T-cell (primary cell): ENCODE measurements at regions not wholly inside any gene's neighbourhood (a gene's known extent, or its start where the extent isn't known, plus 50 kb on each side); places are given as distances from the start of the nearest gene placed in this dataset.
"Not testable (repeated sequence)": the region's sequence is repeated elsewhere in the genome, so short reads cannot be mapped to it uniquely, and the experiment has no call there.

Source experiments
- ATAC-seq, 4 experiments: fragments of 200-7000 bp in 3 of 4; fragments of 150-1000 bp in 1 of 4; cut with Tn5 transposase; replicated peaks in 1 of 4; 1 replicate in 3 of 4; 2 replicates in 1 of 4; pipeline ENCODE4 v1.10.0; 2021; ENCODE audit warnings: moderate library complexity in 3 of 4, mild to moderate bottlenecking in 2 of 4, moderate number of reproducible peaks in 1 of 4
- CTCF ChIA-PET, 2 donors: fragments of 300-600 bp; sonication (Branson Sonifier 250); formaldehyde crosslinking; loops; one replicate each; lab custom pipeline; 2022; ENCODE audit warnings: antibody characterized with exemption in 2 of 2; lab: Charles Lee
- POLR2A ChIA-PET, 2 donors: fragments of 300-600 bp; sonication (Branson Sonifier 250); formaldehyde crosslinking; loops; one replicate each; lab custom pipeline; 2022; ENCODE audit warnings: antibody characterized with exemption in 2 of 2; lab: Charles Lee
- DNase-seq, 35 experiments: peaks; one replicate each; pipeline versions ENCODE4 v3.0.0 to v3.0.0-alpha.2; 2013 to 2023
- H3K27ac ChIP-seq: one replicate; pipeline ENCODE4 v1.5.1; 2013; ENCODE audit warnings: low read length
- H3K27me3 ChIP-seq, 2 experiments: replicated peaks in 1 of 2; 1 replicate in 1 of 2; 2 replicates in 1 of 2; pipeline versions ENCODE4 v1.6.1 to v1.7.0; 2013; ENCODE audit warnings: low read length in 1 of 2, mixed read lengths in 1 of 2; ENCODE audit not compliant: control insufficient read depth in 2 of 2, insufficient read depth in 2 of 2; ENCODE audit errors: extremely low read depth in 1 of 2
- H3K36me3 ChIP-seq, 2 donors: 1 replicate in 1 of 2; 2 replicates in 1 of 2; pipeline versions ENCODE4 v1.6.1 to v1.7.0; 2013; ENCODE audit warnings: low read length in 1 of 2; ENCODE audit not compliant: control insufficient read depth in 2 of 2, insufficient read depth in 1 of 2; ENCODE audit errors: extremely low read depth in 1 of 2
- H3K4me1 ChIP-seq, 2 experiments: 1 replicate in 1 of 2; 2 replicates in 1 of 2; pipeline versions ENCODE4 v1.6.1 to v1.7.0; 2013; ENCODE audit warnings: low read length in 2 of 2, mixed read lengths in 1 of 2; ENCODE audit not compliant: insufficient read depth in 2 of 2, control insufficient read depth in 1 of 2; ENCODE audit errors: extremely low read depth in 1 of 2
- H3K4me3 ChIP-seq, 2 donors: 1 replicate in 1 of 2; 2 replicates in 1 of 2; pipeline versions ENCODE4 v1.5.1 to v1.7.0; 2013; ENCODE audit warnings: mild to moderate bottlenecking in 2 of 2, low read length in 1 of 2, moderate library complexity in 1 of 2; ENCODE audit not compliant: control insufficient read depth in 1 of 2; ENCODE audit errors: extremely low read depth in 1 of 2
- H3K9me3 ChIP-seq: 2 replicates; pipeline ENCODE4 v1.7.0; 2013
- H3K27ac Mint-ChIP-seq, 2 donors: one replicate each; pipeline ENCODE4 v1.8.0; 2020 to 2021; ENCODE audit warnings: mild to moderate bottlenecking in 2 of 2, mixed read lengths in 2 of 2
- H3K27me3 Mint-ChIP-seq, 2 donors: one replicate each; pipeline ENCODE4 v1.8.0; 2021 to 2022; ENCODE audit warnings: mixed read lengths in 2 of 2
- H3K36me3 Mint-ChIP-seq: one replicate; pipeline ENCODE4 v1.8.0; 2021; ENCODE audit warnings: mixed read lengths
- H3K4me1 Mint-ChIP-seq, 3 donors: one replicate each; pipeline ENCODE4 v1.8.0; 2020 to 2022; ENCODE audit warnings: mixed read lengths in 3 of 3, mild to moderate bottlenecking in 1 of 3
- H3K4me3 Mint-ChIP-seq, 3 donors: one replicate each; pipeline ENCODE4 v1.8.0; 2020 to 2022; ENCODE audit warnings: mild to moderate bottlenecking in 3 of 3, mixed read lengths in 3 of 3, moderate library complexity in 3 of 3
- H3K9me3 Mint-ChIP-seq, 3 donors: one replicate each; pipeline ENCODE4 v1.8.0; 2020 to 2022; ENCODE audit warnings: mixed read lengths in 3 of 3
- WGBS: methylation state at CpG from one replicate; pipeline ENCODE4 v1.1.5; 2013; ENCODE audit warnings: missing lambda C conversion rate; ENCODE audit not compliant: insufficient coverage; 5-methylcytosine and 5-hydroxymethylcytosine counted together

- ChIA-PET CTCF (no interaction called here), POLR2A (no interaction called here)
- H3K4me3 Mint-ChIP-seq: no peak overlapping the region
- no peaks in the 10 kb centered on the region for H3K27me3 ChIP-seq
- no peak overlapping the region for H3K27ac ChIP-seq
- no peak overlapping the region for H3K27ac Mint-ChIP-seq
- H3K36me3 ChIP-seq: no peaks in the 10 kb centered on the region
- H3K9me3 ChIP-seq: no peaks in the 10 kb centered on the region
- WGBS: 83% methylated on average over 1 of the region's 3 CpGs
- peaks cover 0 to 6% of the 10 kb centered on the region in 2 donors for H3K27me3 Mint-ChIP-seq
- no peak for ATAC-seq
- H3K4me1 ChIP-seq: no peaks in the 10 kb centered on the region
- DNase-seq: no peak
- no peaks in the 10 kb centered on the region for H3K9me3 Mint-ChIP-seq
- no peaks in the 10 kb centered on the region for H3K36me3 Mint-ChIP-seq
- no peak overlapping the region for H3K4me3 ChIP-seq
- no peaks in the 10 kb centered on the region for H3K4me1 Mint-ChIP-seq
Observed at GRCh38 chr7:113285411-113285810, 167.1 kb upstream of the SMIM30 start.

GRCh38 chr7:113283861-113284260 is 165.5 kb upstream of the SMIM30 start:
- Histone ChIP-seq H3K4me1 (no peaks in the 10 kb centered on the region), H3K36me3 (no peaks in the 10 kb centered on the region), H3K9me3 (no peaks in the 10 kb centered on the region), H3K27me3 (no peaks in the 10 kb centered on the region), H3K4me3 (no peak overlapping the region), H3K27ac (no peak overlapping the region)
- H3K27ac Mint-ChIP-seq: no peak overlapping the region
- ATAC-seq (no peak), DNase-seq (no peak)
- no peaks in the 10 kb centered on the region for H3K9me3 Mint-ChIP-seq
- H3K27me3 Mint-ChIP-seq: peaks cover 0 to 6% of the 10 kb centered on the region in 2 donors
- ChIA-PET POLR2A (interaction anchor here in 1 of 2 donors (0.6 kb wide), 1 partner anchor 368 kb away, joined by 3 read pairs; no protein-coding TSS in a partner anchor), CTCF (no interaction called here)
- H3K36me3 Mint-ChIP-seq: no peaks in the 10 kb centered on the region
- no peaks in the 10 kb centered on the region for H3K4me1 Mint-ChIP-seq
- H3K4me3 Mint-ChIP-seq: no peak overlapping the region

GRCh38 chr7:113282875-113283274 is 164.5 kb upstream of the SMIM30 start:
- Histone ChIP-seq H3K27ac (no peak overlapping the region), H3K4me1 (no peaks in the 10 kb centered on the region), H3K4me3 (no peak overlapping the region), H3K9me3 (no peaks in the 10 kb centered on the region), H3K27me3 (no peaks in the 10 kb centered on the region), H3K36me3 (no peaks in the 10 kb centered on the region)
- Mint-ChIP-seq H3K4me3 (no peak overlapping the region), H3K9me3 (no peaks in the 10 kb centered on the region), H3K36me3 (no peaks in the 10 kb centered on the region), H3K27me3 (peaks cover 0 to 6% of the 10 kb centered on the region in 2 donors), H3K4me1 (no peaks in the 10 kb centered on the region), H3K27ac (no peak overlapping the region)
- ATAC-seq (no peak), DNase-seq (no peak)
- WGBS: 22% methylated on average over 1 of the region's 1 CpG
- CTCF ChIA-PET: no interaction called here
- POLR2A ChIA-PET: no interaction called here

DNA sequence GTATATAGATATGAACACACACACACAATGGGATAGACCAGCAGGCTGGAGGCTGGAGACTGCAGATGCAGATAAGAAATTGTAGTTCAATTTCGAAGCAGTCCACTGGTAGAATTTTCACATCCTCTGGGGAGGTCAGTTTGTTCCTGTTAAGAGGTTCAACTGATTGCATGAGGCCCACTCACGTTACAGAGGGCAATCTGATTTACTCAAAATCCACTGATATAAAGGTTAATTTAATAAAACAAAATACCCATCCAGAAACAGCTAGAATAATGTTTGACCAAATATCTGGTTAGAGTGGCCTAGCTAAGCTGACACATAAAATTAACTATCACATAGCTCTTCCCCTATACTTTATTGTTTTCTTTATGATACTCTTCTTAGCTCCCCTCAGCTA is 162.9 kb upstream of the SMIM30 start:
- Mint-ChIP-seq H3K9me3 (peaks cover 0 to 6% (median 0%) of the 10 kb centered on the region in 3 donors), H3K27me3 (peaks cover 0 to 6% of the 10 kb centered on the region in 2 donors), H3K36me3 (no peaks in the 10 kb centered on the region), H3K4me1 (no peaks in the 10 kb centered on the region), H3K27ac (no peak overlapping the region), H3K4me3 (no peak overlapping the region)
- no peaks in the 10 kb centered on the region for H3K27me3 ChIP-seq
- ChIA-PET POLR2A (no interaction called here), CTCF (no interaction called here)
- WGBS: no CpG with 5 or more reads among the region's 2 CpGs
- no peak overlapping the region for H3K27ac ChIP-seq
- H3K9me3 ChIP-seq: no peaks in the 10 kb centered on the region
- H3K4me3 ChIP-seq: no peak overlapping the region
- no peak for DNase-seq
- H3K36me3 ChIP-seq: no peaks in the 10 kb centered on the region
- H3K4me1 ChIP-seq: no peaks in the 10 kb centered on the region
- ATAC-seq: no peak

- H3K27ac ChIP-seq: no peak overlapping the region
- ChIA-PET CTCF (no interaction called here), POLR2A (no interaction called here)
- no peaks in the 10 kb centered on the region for H3K9me3 ChIP-seq
- Mint-ChIP-seq H3K4me3 (no peak overlapping the region), H3K27me3 (no peaks in the 10 kb centered on the region), H3K36me3 (no peaks in the 10 kb centered on the region), H3K27ac (no peak overlapping the region), H3K4me1 (no peaks in the 10 kb centered on the region), H3K9me3 (peaks cover 3 to 13% (median 4%) of the 10 kb centered on the region in 3 donors)
- H3K4me1 ChIP-seq: no peaks in the 10 kb centered on the region
- H3K4me3 ChIP-seq: no peak overlapping the region
- no peak for DNase-seq
- H3K36me3 ChIP-seq: no peaks in the 10 kb centered on the region
- H3K27me3 ChIP-seq: no peaks in the 10 kb centered on the region
- no peak for ATAC-seq
Observed at GRCh38 chr7:113279256-113279655, 160.9 kb upstream of the SMIM30 start.

- H3K36me3 ChIP-seq: no peaks in the 10 kb centered on the region
- H3K4me1 ChIP-seq: no peaks in the 10 kb centered on the region
- H3K4me1 Mint-ChIP-seq: no peaks in the 10 kb centered on the region
- no peak overlapping the region for H3K27ac ChIP-seq
- no peak overlapping the region for H3K4me3 Mint-ChIP-seq
- ATAC-seq (no peak), DNase-seq (no peak)
- ChIA-PET POLR2A (no interaction called here), CTCF (interaction anchor here in 1 of 2 donors (0.6 kb wide), 1 partner anchor 94 kb away, joined by 4 read pairs; no protein-coding TSS in a partner anchor)
- no peaks in the 10 kb centered on the region for H3K9me3 ChIP-seq
- no CpG with 5 or more reads among the region's 2 CpGs for WGBS
- peaks cover 0 to 3% of the 10 kb centered on the region in 2 experiments for H3K27me3 ChIP-seq
- peaks cover 20 to 44% (median 27%) of the 10 kb centered on the region in 3 donors for H3K9me3 Mint-ChIP-seq
- H3K36me3 Mint-ChIP-seq: no peaks in the 10 kb centered on the region
- no peak overlapping the region for H3K27ac Mint-ChIP-seq
- no peaks in the 10 kb centered on the region for H3K27me3 Mint-ChIP-seq
- no peak overlapping the region for H3K4me3 ChIP-seq
Observed at GRCh38 chr7:113270790-113271189, 152.4 kb upstream of the SMIM30 start.

DNA sequence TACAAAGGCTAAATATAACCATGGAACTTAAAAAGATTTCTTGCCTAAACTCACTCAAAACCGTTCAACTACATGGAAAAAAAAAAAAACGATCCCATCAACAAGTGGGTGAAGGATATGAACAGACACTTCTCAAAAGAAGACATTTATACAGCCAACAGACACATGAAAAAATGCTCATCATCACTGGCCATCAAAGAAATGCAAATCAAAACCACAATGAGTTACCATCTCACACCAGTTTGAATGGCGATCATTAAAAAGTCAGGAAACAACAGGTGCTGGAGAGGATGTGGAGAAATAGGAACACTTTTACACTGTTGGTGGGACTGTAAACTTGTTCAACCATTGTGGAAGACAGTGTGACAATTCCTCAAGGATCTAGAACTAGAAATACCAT is 151.2 kb upstream of the SMIM30 start:
- H3K4me1 Mint-ChIP-seq, H3K4me1 ChIP-seq, DNase-seq, ATAC-seq, H3K4me3 Mint-ChIP-seq, H3K36me3 ChIP-seq, H3K9me3 ChIP-seq, H3K27me3 ChIP-seq, POLR2A ChIA-PET, H3K27ac Mint-ChIP-seq, H3K36me3 Mint-ChIP-seq, H3K27ac ChIP-seq, CTCF ChIA-PET, H3K4me3 ChIP-seq, H3K27me3 Mint-ChIP-seq: not testable (repeated sequence)
- WGBS: no CpG with 5 or more reads among the region's 3 CpGs
- peaks cover 17 to 39% (median 23%) of the 10 kb centered on the region in 3 donors for H3K9me3 Mint-ChIP-seq
